Naive thymus-derived CD4-positive, alpha-beta T cell (primary cell): ENCODE measurements at regions not wholly inside any gene's neighbourhood (a gene's known extent, or its start where the extent isn't known, plus 50 kb on each side); places are given as distances from the start of the nearest gene placed in this dataset.

Source experiments
- ATAC-seq: fragments of 150-1000 bp; cut with Tn5 transposase; 2 replicates; pipeline ENCODE4 v1.10.0; 2021; ENCODE audit warnings: mild to moderate bottlenecking, moderate library complexity
- CTCF ChIA-PET: fragments of 350-600 bp; sonication (Branson Sonifier 250); formaldehyde crosslinking; loops from one replicate; lab custom pipeline; 2021; ENCODE audit warnings: antibody characterized with exemption; lab: Charles Lee
- POLR2A ChIA-PET: fragments of 350-600 bp; sonication (Branson Sonifier 250); formaldehyde crosslinking; loops from one replicate; lab custom pipeline; 2021; ENCODE audit warnings: antibody characterized with exemption, inconsistent platforms; lab: Charles Lee
- DNase-seq, 9 donors: peaks; one replicate each; pipeline versions ENCODE4 v3.0.0 to v3.0.0-alpha.2; 2020 to 2022; ENCODE audit warnings: mixed read lengths in 1 of 9
- H3K27ac ChIP-seq: one replicate; pipeline ENCODE4 v1.7.0; 2013; ENCODE audit warnings: mild to moderate bottlenecking, low read depth, low read length, moderate library complexity
- H3K27me3 ChIP-seq, 2 donors: one replicate each; pipeline ENCODE4 v1.7.0; 2013; ENCODE audit warnings: low read length in 2 of 2, mild to moderate bottlenecking in 2 of 2, moderate library complexity in 2 of 2; ENCODE audit not compliant: control insufficient read depth in 2 of 2, insufficient read depth in 2 of 2
- H3K36me3 ChIP-seq, 3 experiments: 1 replicate in 2 of 3; 2 replicates in 1 of 3; pipeline ENCODE4 v1.7.0; 2013; ENCODE audit warnings: low read length in 3 of 3, mild to moderate bottlenecking in 3 of 3, moderate library complexity in 1 of 3; ENCODE audit not compliant: insufficient read depth in 3 of 3, control insufficient read depth in 2 of 3
- H3K4me1 ChIP-seq, 2 donors: one replicate each; pipeline ENCODE4 v1.7.0; 2013; ENCODE audit warnings: low read length in 2 of 2, mild to moderate bottlenecking in 2 of 2, moderate library complexity in 1 of 2; ENCODE audit not compliant: control insufficient read depth in 2 of 2, insufficient read depth in 2 of 2
- H3K4me3 ChIP-seq: 2 replicates; pipeline ENCODE4 v1.7.0; 2013; ENCODE audit warnings: mild to moderate bottlenecking, low read length
- H3K9me3 ChIP-seq, 3 experiments: 1 replicate in 2 of 3; 2 replicates in 1 of 3; pipeline ENCODE4 v1.7.0; 2013; ENCODE audit warnings: low read length in 3 of 3; ENCODE audit not compliant: control insufficient read depth in 2 of 3
- H3K27ac Mint-ChIP-seq, 9 donors: one replicate each; pipeline ENCODE4 v1.8.0; 2020 to 2022; ENCODE audit warnings: mixed read lengths in 9 of 9, mild to moderate bottlenecking in 8 of 9, moderate library complexity in 5 of 9, inconsistent platforms in 2 of 9
- H3K27me3 Mint-ChIP-seq, 5 donors: one replicate each; pipeline ENCODE4 v1.8.0; 2021 to 2022; ENCODE audit warnings: mixed read lengths in 5 of 5, mild to moderate bottlenecking in 1 of 5
- H3K36me3 Mint-ChIP-seq, 5 donors: one replicate each; pipeline ENCODE4 v1.8.0; 2020 to 2022; ENCODE audit warnings: mixed read lengths in 5 of 5, mild to moderate bottlenecking in 3 of 5, inconsistent platforms in 1 of 5
- H3K4me1 Mint-ChIP-seq, 7 donors: one replicate each; pipeline ENCODE4 v1.8.0; 2020 to 2022; ENCODE audit warnings: mixed read lengths in 7 of 7, mild to moderate bottlenecking in 3 of 7, inconsistent platforms in 1 of 7
- H3K4me3 Mint-ChIP-seq, 10 donors: one replicate each; pipeline ENCODE4 v1.8.0; 2020 to 2022; ENCODE audit warnings: mild to moderate bottlenecking in 10 of 10, mixed read lengths in 10 of 10, moderate library complexity in 6 of 10, inconsistent platforms in 2 of 10
- H3K9me3 Mint-ChIP-seq, 11 donors: one replicate each; pipeline ENCODE4 v1.8.0; 2020 to 2022; ENCODE audit warnings: mixed read lengths in 11 of 11, mild to moderate bottlenecking in 4 of 11, inconsistent platforms in 1 of 11, moderate library complexity in 1 of 11
- intact Hi-C, 2 donors: fragments of 100-400 bp; cut with micrococcal nuclease; formaldehyde crosslinking; loops; one replicate each; pipeline ENCODE4 v1.15.1; 2023

GRCh38 chr15:68482246-68482645 lies 50.3 kb upstream of the ITGA11 start:
- no peaks in the 10 kb centered on the region for H3K9me3 ChIP-seq

GRCh38 chr15:68483165-68483564 lies 51.2 kb upstream of the ITGA11 start:
- Histone ChIP-seq H3K36me3 (no peaks in the 10 kb centered on the region), H3K9me3 (no peaks in the 10 kb centered on the region), H3K4me3 (no peak overlapping the region), H3K27ac (no peak overlapping the region), H3K4me1 (no peaks in the 10 kb centered on the region), H3K27me3 (no peaks in the 10 kb centered on the region)
- DNase-seq, result no peak
- no peak overlapping the region for H3K4me3 Mint-ChIP-seq
- intact Hi-C loops, result no loop called here
- no peak for ATAC-seq
- no peaks in the 10 kb centered on the region for H3K36me3 Mint-ChIP-seq
- H3K4me1 Mint-ChIP-seq, result peaks cover 0 to 3% (median 0%) of the 10 kb centered on the region in 7 donors
- ChIA-PET POLR2A (interaction anchor here (0.6 kb wide), 1 partner anchor 8 kb away, joined by 3 read pairs; no protein-coding TSS in a partner anchor), CTCF (no interaction called here)
- H3K27ac Mint-ChIP-seq, result no peak overlapping the region
- H3K27me3 Mint-ChIP-seq, result peaks cover 17 to 38% (median 35%) of the 10 kb centered on the region in 5 donors
- peaks cover 0 to 3% (median 0%) of the 10 kb centered on the region in 11 donors for H3K9me3 Mint-ChIP-seq

More at GRCh38 chr15:68482246-68482645, 50.3 kb upstream of the ITGA11 start:
- H3K4me1 Mint-ChIP-seq, result peaks cover 0 to 3% (median 0%) of the 10 kb centered on the region in 7 donors
- no peak overlapping the region for H3K4me3 Mint-ChIP-seq
- POLR2A ChIA-PET, result no interaction called here
- CTCF ChIA-PET, result no interaction called here
- Histone ChIP-seq H3K36me3 (no peaks in the 10 kb centered on the region), H3K4me3 (no peak overlapping the region), H3K27ac (no peak overlapping the region), H3K27me3 (no peaks in the 10 kb centered on the region), H3K4me1 (no peaks in the 10 kb centered on the region)
- H3K27me3 Mint-ChIP-seq, result peaks cover 14 to 37% (median 31%) of the 10 kb centered on the region in 5 donors
- DNase-seq, result no peak
- H3K27ac Mint-ChIP-seq, result no peak overlapping the region
- ATAC-seq, result no peak
- no peaks in the 10 kb centered on the region for H3K36me3 Mint-ChIP-seq
- H3K9me3 Mint-ChIP-seq, result peaks cover 0 to 2% (median 0%) of the 10 kb centered on the region in 11 donors
- intact Hi-C loops, result no loop called here

DNA sequence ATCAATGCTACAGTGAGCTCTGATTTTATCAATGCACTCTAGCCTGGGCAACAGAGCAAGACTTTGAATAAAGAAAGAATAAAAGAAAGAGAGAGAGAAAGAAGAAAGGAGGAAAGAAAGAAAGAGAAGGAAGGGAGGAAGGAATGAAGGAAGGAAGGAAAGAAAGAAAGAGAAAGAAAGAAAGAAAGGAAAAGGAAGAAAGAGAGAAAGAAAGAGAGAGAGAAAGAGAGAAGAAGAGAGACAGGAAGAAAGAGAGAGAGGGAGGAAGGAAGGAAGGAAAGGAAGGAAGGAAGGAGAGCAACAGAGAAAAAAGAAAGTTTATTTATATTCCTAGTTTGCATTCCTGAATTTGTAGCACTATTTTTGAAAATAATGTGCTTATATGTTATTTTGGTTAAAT lies 52.3 kb upstream of the ITGA11 start:
- no peak overlapping the region for H3K4me3 Mint-ChIP-seq
- peaks cover 22 to 45% (median 37%) of the 10 kb centered on the region in 5 donors for H3K27me3 Mint-ChIP-seq
- DNase-seq (no peak), ATAC-seq (no peak)
- Histone ChIP-seq H3K36me3 (no peaks in the 10 kb centered on the region), H3K9me3 (no peaks in the 10 kb centered on the region), H3K27me3 (no peaks in the 10 kb centered on the region), H3K4me1 (no peaks in the 10 kb centered on the region), H3K4me3 (no peak overlapping the region), H3K27ac (no peak overlapping the region)
- no peaks in the 10 kb centered on the region for H3K36me3 Mint-ChIP-seq
- intact Hi-C loops, result no loop called here
- CTCF ChIA-PET, result no interaction called here
- peak overlapping the region in 1 of 9 donors; percentile 2 for H3K27ac Mint-ChIP-seq
- peaks cover 0 to 3% (median 0%) of the 10 kb centered on the region in 7 donors for H3K4me1 Mint-ChIP-seq
- POLR2A ChIA-PET, result no interaction called here
- peaks cover 0 to 6% (median 0%) of the 10 kb centered on the region in 11 donors for H3K9me3 Mint-ChIP-seq

GRCh38 chr15:68484696-68485400 lies 52.9 kb upstream of the ITGA11 start:
- H3K4me3 Mint-ChIP-seq, result no peak overlapping the region
- Histone ChIP-seq H3K4me3 (no peak overlapping the region), H3K27me3 (no peaks in the 10 kb centered on the region), H3K9me3 (no peaks in the 10 kb centered on the region), H3K4me1 (no peaks in the 10 kb centered on the region), H3K36me3 (no peaks in the 10 kb centered on the region), H3K27ac (no peak overlapping the region)
- no peak for ATAC-seq
- intact Hi-C loops, result no loop called here
- peaks cover 0 to 6% (median 0%) of the 10 kb centered on the region in 11 donors for H3K9me3 Mint-ChIP-seq
- CTCF ChIA-PET, result no interaction called here
- no peaks in the 10 kb centered on the region for H3K36me3 Mint-ChIP-seq
- H3K27me3 Mint-ChIP-seq, result peaks cover 22 to 45% (median 38%) of the 10 kb centered on the region in 5 donors
- DNase-seq, result no peak
- POLR2A ChIA-PET, result no interaction called here
- peaks cover 0 to 3% (median 0%) of the 10 kb centered on the region in 7 donors for H3K4me1 Mint-ChIP-seq
- no peak overlapping the region for H3K27ac Mint-ChIP-seq

- Histone ChIP-seq H3K27ac (no peak overlapping the region), H3K9me3 (no peaks in the 10 kb centered on the region), H3K4me3 (no peak overlapping the region), H3K4me1 (no peaks in the 10 kb centered on the region), H3K36me3 (no peaks in the 10 kb centered on the region), H3K27me3 (no peaks in the 10 kb centered on the region)
- Mint-ChIP-seq H3K27ac (no peak overlapping the region), H3K27me3 (peaks cover 27 to 51% (median 43%) of the 10 kb centered on the region in 5 donors), H3K9me3 (peaks cover 0 to 10% (median 0%) of the 10 kb centered on the region in 11 donors), H3K4me3 (no peak overlapping the region), H3K4me1 (peaks cover 0 to 3% (median 0%) of the 10 kb centered on the region in 7 donors), H3K36me3 (peaks cover 0 to 2% (median 0%) of the 10 kb centered on the region in 5 donors)
- intact Hi-C loops, result no loop called here
- ATAC-seq (no peak), DNase-seq (no peak)
- CTCF ChIA-PET, result no interaction called here
- POLR2A ChIA-PET, result no interaction called here
These were observed 53.9 kb upstream of the ITGA11 start for GRCh38 chr15:68485721-68486360.

GRCh38 chr15:68487087-68487843 lies 55.3 kb upstream of the ITGA11 start:
- Histone ChIP-seq H3K9me3 (no peaks in the 10 kb centered on the region), H3K4me3 (no peak overlapping the region), H3K27ac (no peak overlapping the region), H3K27me3 (no peaks in the 10 kb centered on the region), H3K4me1 (no peaks in the 10 kb centered on the region), H3K36me3 (no peaks in the 10 kb centered on the region)
- Mint-ChIP-seq H3K27ac (no peak overlapping the region), H3K27me3 (peaks cover 31 to 58% (median 39%) of the 10 kb centered on the region in 5 donors), H3K9me3 (peaks cover 0 to 12% (median 0%) of the 10 kb centered on the region in 11 donors), H3K4me1 (peaks cover 0 to 3% (median 0%) of the 10 kb centered on the region in 7 donors), H3K4me3 (no peak overlapping the region), H3K36me3 (peaks cover 0 to 5% (median 0%) of the 10 kb centered on the region in 5 donors)
- POLR2A ChIA-PET, result no interaction called here
- CTCF ChIA-PET, result interaction anchor here (0.6 kb wide), 1 partner anchor 11 kb away, joined by 3 read pairs; no protein-coding TSS in a partner anchor
- intact Hi-C loops, result no loop called here
- ATAC-seq (no peak), DNase-seq (no peak)
